HG03442 (cell line): ENCODE measurements at regions not wholly inside any gene's neighbourhood (a gene's known extent, or its start where the extent isn't known, plus 50 kb on each side); places are given as distances from the start of the nearest gene placed in this dataset.

Experiments used
- ATAC-seq: cut with Tn5 transposase; IDR thresholded peaks from one replicate; pipeline ENCODE4 v1.9.1; 2021; ENCODE audit warnings: mild to moderate bottlenecking, moderate library complexity; ENCODE audit not compliant: unreplicated experiment

DNA sequence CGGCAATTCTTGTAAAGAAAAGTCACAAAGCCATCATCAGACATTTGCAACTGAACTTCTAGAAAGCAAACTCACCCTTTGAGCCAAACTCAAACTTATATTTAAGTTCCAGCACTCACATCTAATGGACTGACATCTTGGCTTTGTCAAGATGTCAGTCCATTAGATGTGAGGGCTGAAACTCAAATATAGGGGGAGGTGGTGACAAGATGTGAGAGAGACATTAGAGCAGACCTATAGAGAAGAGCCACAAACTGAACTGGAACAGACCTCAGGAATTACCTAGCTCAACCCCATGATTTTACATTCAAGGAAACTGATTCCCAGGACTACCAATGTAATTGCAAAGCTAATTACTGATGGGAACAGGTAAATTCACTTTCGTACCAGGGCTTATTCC lies 543.8 kb downstream of the TNS1 start:
- no peak for ATAC-seq

- no peak for ATAC-seq
Measured at GRCh38 chr2:217456016-217456415, 546.8 kb downstream of the TNS1 start.

GRCh38 chr2:217452928-217453327 lies 549.9 kb downstream of the TNS1 start:
- no peak for ATAC-seq

GRCh38 chr2:217451666-217452065 lies 551.1 kb downstream of the TNS1 start:
- ATAC-seq, result no peak

- no peak for ATAC-seq
Measured at GRCh38 chr2:217449444-217449843, 553.4 kb downstream of the TNS1 start.

DNA sequence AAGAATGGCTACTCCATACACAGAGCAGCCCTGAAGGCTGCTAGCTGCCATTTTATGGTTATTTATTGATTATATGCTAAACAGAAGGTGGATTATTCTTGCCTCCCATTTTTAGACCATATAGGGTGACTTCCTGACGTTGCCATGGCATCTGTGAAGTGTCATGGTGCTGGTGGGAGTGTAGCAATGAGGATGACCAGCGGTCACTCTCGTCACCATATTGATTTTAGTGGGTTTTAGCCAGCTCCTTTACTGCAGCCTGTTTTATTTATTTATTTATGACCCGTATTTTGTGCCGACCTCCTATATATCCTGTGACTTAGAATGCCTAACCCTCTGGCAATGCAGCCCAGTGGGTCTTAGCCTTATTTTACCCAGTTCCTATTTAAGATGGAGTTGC lies 553.9 kb downstream of the TNS1 start:
- ATAC-seq, result no peak

- ATAC-seq, result no peak
Measured at GRCh38 chr2:217445723-217446122, 557.1 kb downstream of the TNS1 start.

GRCh38 chr2:217444932-217445331 lies 557.9 kb downstream of the TNS1 start:
- ATAC-seq, result peak; percentile 55

DNA sequence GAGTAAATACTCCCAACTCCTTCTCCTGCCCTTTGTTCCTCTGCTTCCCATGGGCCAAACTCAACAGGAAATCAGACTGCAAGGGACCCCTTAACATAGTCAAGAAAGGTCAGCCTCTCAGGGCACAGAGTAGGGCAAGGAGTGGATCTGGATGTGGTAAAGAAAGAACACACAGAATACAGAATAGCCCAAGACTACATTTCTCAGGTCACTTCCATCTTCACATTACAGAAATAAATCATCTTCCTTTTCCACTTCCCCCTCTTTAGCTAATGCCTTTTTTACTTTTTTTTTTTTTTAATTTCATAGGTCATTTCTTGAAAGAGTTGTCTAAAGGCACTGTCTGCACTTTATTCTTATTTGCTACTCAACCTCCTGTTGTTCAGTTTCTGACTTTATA lies 558.3 kb downstream of the TNS1 start:
- no peak for ATAC-seq

GRCh38 chr2:217443601-217444000 lies 559.2 kb downstream of the TNS1 start:
- ATAC-seq, result no peak

GRCh38 chr2:217440000-217440399 lies 562.8 kb downstream of the TNS1 start:
- ATAC-seq, result peak; percentile 72

- ATAC-seq, result peak; percentile 53
Measured at GRCh38 chr2:217438821-217439220, 564.0 kb downstream of the TNS1 start.

GRCh38 chr2:217438136-217438535 lies 564.7 kb downstream of the TNS1 start:
- no peak for ATAC-seq

DNA sequence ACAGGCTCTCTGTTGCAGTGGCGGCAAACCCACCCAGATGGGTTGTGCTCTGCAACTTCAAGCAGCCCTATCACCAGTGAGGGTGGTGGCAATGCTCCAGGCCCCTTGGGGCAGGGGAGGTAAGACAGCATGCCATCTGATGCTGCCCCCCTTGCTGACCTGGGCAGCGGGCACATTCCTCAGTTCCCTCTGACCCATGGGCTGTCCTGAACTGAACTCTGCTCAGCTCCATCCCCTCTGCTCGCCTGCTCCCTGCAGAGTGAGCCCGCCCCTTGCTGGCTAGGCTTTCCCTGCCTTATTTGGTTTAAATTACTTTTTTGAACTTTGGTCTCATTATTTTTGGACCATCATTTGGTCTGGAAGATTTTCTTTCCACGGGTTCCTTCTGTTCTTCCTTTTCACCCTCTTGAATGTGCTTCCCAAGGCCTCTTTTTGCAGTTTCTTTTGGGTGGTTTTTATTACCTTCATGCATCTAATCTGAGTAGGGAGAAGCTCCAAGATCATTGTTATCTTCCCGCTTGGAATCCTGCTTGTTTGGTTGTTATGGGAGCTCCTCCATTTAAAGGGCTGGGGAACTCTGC lies 565.4 kb downstream of the TNS1 start:
- no peak for ATAC-seq

- no peak for ATAC-seq
Measured at GRCh38 chr2:217436386-217436785, 566.4 kb downstream of the TNS1 start.

DNA sequence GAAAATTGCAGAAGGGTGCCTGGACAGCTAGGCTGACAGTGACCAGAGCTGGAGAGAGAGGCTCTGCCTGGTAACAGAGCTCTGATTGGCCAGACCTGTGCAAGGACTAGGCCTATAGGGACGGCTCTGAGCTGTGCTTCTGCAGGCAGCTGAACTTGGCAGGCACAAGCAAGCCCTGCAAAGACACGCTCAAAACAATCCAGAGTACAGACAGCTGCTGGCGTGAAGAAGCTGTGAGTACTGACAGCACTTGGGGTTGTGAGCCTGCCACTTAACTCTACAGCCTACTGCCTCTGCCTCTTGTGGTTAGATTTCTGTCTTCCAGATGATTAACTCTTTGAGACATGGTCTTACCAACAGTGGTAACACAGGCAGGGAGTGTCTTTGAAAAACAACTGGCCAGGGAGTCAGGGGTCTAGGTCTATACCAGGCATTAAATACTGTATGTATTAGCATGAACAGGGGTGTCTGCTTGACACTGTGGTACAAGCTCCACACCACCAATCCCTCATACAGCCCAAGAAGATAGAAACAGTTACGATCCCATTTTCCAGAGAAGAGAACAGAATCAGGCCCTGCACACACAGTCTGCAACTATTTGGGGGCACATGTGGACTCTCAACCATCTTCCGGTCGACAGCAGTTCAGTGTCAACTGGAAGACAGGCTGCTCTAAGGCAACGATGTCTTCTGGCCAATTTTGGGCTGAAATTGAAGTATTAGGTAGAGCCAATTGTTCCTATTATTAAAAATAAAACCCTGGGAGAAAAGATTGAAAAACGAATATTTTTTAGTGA lies 568.4 kb downstream of the TNS1 start:
- peak; percentile 99 for ATAC-seq

DNA sequence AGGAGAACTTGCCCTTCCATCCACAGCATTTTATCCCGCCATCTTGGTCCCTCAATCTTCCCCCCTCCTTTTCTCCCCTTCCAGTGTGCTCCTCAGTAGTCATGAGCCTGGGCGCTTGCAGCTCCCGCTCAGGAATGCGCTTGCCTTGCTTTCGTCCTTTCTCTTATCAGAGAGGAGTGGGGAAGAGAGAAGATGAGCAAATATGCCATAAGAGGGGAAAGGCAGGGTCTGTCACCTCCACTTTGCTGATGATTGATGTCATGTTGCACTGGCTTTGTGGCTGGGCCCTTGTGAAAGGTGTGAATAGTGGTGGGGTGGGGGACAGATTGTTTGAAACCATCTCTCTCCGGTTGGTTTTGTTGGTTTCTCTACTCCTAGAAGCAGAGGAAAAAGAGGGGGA lies 569.3 kb downstream of the TNS1 start:
- ATAC-seq, result no peak

- no peak for ATAC-seq
Measured at GRCh38 chr2:217431577-217432269, 571.1 kb downstream of the TNS1 start.

GRCh38 chr2:217430916-217431576 lies 571.2 kb upstream of the TNP1 start:
- ATAC-seq, result no peak

DNA sequence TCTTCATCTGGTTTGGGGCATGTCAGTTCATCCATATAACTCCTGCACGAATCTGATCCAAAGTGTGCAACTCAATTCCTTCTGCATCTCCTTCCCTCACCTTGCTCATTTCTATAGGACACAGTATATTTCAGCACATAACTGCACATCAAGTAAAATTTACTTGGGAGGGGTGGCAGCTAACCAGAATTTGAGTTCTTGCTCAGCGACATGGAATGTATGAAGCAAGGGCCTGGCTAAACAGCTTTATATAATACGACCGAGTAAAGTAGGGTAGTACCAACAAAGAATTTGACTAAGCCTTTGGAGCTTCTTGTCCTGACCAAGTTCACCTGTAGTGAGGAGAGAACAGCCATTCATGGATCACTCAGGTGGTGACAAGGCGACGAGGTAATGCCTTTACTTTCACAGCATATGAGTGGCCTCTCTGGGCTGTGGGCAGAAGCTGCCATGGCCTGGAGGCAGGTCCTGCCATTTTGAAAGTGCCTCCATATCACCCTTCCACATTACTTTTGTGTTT lies 570.2 kb upstream of the TNP1 start:
- no peak for ATAC-seq

DNA sequence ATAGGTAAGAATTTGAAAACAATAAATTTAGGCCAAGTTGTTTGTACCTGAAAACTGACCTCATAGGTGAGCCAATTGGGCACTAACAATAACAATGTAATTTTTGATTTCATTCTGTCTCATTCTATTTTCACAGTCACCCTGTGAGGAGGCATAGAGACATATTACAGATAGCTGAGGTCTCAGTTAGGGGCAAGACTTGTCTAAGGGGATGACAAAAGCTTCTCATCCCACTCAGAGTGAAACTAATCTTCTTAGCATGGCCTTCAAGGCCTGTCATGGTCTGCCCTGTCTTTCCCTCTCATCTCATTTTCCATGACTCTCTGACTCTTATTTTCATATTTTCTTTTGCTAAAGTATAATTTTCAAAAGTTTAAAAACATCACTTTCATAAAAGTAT lies 562.0 kb upstream of the TNP1 start:
- no peak for ATAC-seq
